GM21737 (cell line): ENCODE measurements at regions not wholly inside any gene's neighbourhood (a gene's known extent, or its start where the extent isn't known, plus 50 kb on each side); places are given as distances from the start of the nearest gene placed in this dataset.

ENCODE experiments used
- ATAC-seq: cut with Tn5 transposase; IDR thresholded peaks from one replicate; pipeline ENCODE4 v1.9.1; 2021; ENCODE audit warnings: mild to moderate bottlenecking, moderate library complexity; ENCODE audit not compliant: unreplicated experiment

GRCh38 chr2:204353823-204354222 is 191.5 kb upstream of the PARD3B start:
- ATAC-seq = no peak

GRCh38 chr2:204354442-204354856 is 190.8 kb upstream of the PARD3B start:
- ATAC-seq = no peak

- ATAC-seq = no peak
Measured at GRCh38 chr2:204355688-204356087, 189.6 kb upstream of the PARD3B start.

GRCh38 chr2:204356151-204356641 is 189.1 kb upstream of the PARD3B start:
- ATAC-seq = no peak

GRCh38 chr2:204357286-204357685 is 188.0 kb upstream of the PARD3B start:
- ATAC-seq = no peak

- no peak for ATAC-seq
Measured at GRCh38 chr2:204359076-204359475, 186.2 kb upstream of the PARD3B start.

- ATAC-seq = no peak
Measured at GRCh38 chr2:204360218-204361007, 184.9 kb upstream of the PARD3B start.

GRCh38 chr2:204361738-204362137 is 183.5 kb upstream of the PARD3B start:
- ATAC-seq = no peak

- ATAC-seq = no peak
Measured at GRCh38 chr2:204362581-204362980, 182.7 kb upstream of the PARD3B start.

GRCh38 chr2:204363513-204363912 is 181.8 kb upstream of the PARD3B start:
- ATAC-seq = no peak

GRCh38 chr2:204364860-204365535 is 180.3 kb upstream of the PARD3B start:
- no peak for ATAC-seq

- no peak for ATAC-seq
Measured at GRCh38 chr2:204365811-204366210, 179.5 kb upstream of the PARD3B start.

- ATAC-seq = no peak
Measured at GRCh38 chr2:204367466-204367865, 177.8 kb upstream of the PARD3B start.

- ATAC-seq = no peak
Measured at GRCh38 chr2:204370172-204370718, 175.0 kb upstream of the PARD3B start.

GRCh38 chr2:204373942-204374341 is 171.3 kb upstream of the PARD3B start:
- ATAC-seq = no peak

GRCh38 chr2:204380141-204380881 is 165.0 kb upstream of the PARD3B start:
- no peak for ATAC-seq

GRCh38 chr2:204386668-204387067 is 158.6 kb upstream of the PARD3B start:
- ATAC-seq = no peak

GRCh38 chr2:204389120-204389519 is 156.2 kb upstream of the PARD3B start:
- no peak for ATAC-seq

GRCh38 chr2:204389856-204390255 is 155.4 kb upstream of the PARD3B start:
- ATAC-seq = no peak

GRCh38 chr2:204395539-204395938 is 149.7 kb upstream of the PARD3B start:
- no peak for ATAC-seq

GRCh38 chr2:204401114-204401513 is 144.2 kb upstream of the PARD3B start:
- ATAC-seq = no peak
